Heart right ventricle (tissue), 16 donors: ENCODE measurements at regions not wholly inside any gene's neighbourhood (a gene's known extent, or its start where the extent isn't known, plus 50 kb on each side); places are given as distances from the start of the nearest gene placed in this dataset.

ENCODE experiments used
- ATAC-seq, 8 donors: fragments of 200-7000 bp; cut with Tn5 transposase; one replicate each; pipeline ENCODE4 v1.9.1; 2020; ENCODE audit warnings: mild to moderate bottlenecking in 8 of 8, moderate library complexity in 8 of 8, moderate number of reproducible peaks in 1 of 8
- DNase-seq, 2 donors: peaks; one replicate each; pipeline ENCODE4 v3.0.0-alpha.2; 2020
- H3K27ac ChIP-seq, 10 donors: fragments of 200-600 bp; sonication (generic) in 2 of 10; one replicate each; pipeline versions ENCODE4 v1.5.0 to v1.8.0; 2020 to 2022; ENCODE audit warnings: mild to moderate bottlenecking in 3 of 10
- H3K27me3 ChIP-seq, 7 donors: fragments of 200-600 bp; one replicate each; pipeline ENCODE4 v1.8.0; 2021 to 2022; ENCODE audit warnings: mild to moderate bottlenecking in 2 of 7
- H3K36me3 ChIP-seq, 9 donors: fragments of 200-600 bp; sonication (generic) in 1 of 9; one replicate each; pipeline versions ENCODE4 v1.5.0 to v1.8.0; 2020 to 2022; ENCODE audit warnings: mild to moderate bottlenecking in 2 of 9
- H3K4me1 ChIP-seq, 9 donors: fragments of 200-600 bp; sonication (generic) in 1 of 9; one replicate each; pipeline versions ENCODE4 v1.5.0 to v1.8.0; 2020 to 2022; ENCODE audit warnings: mild to moderate bottlenecking in 4 of 9
- H3K4me3 ChIP-seq, 10 donors: fragments of 200-600 bp; sonication (generic) in 2 of 10; one replicate each; pipeline versions ENCODE4 v1.5.0 to v1.8.0; 2020 to 2022; ENCODE audit warnings: mild to moderate bottlenecking in 7 of 10, moderate library complexity in 2 of 10
- H3K9me3 ChIP-seq, 11 donors: fragments of 200-600 bp in 10 of 11; sonication (generic) in 2 of 11; one replicate each; pipeline versions ENCODE4 v1.5.0 to v1.8.0; 2013 to 2022; ENCODE audit warnings: mild to moderate bottlenecking in 2 of 11, control low read depth in 1 of 11, moderate library complexity in 1 of 11
- CTCF ChIP-seq, 9 donors: fragments of 200-600 bp; sonication (generic) in 2 of 9; IDR thresholded peaks; one replicate each; pipeline versions ENCODE4 v1.5.0 to v1.8.0; 2021 to 2022; ENCODE audit warnings: antibody characterized with exemption in 9 of 9, mild to moderate bottlenecking in 5 of 9, moderate library complexity in 1 of 9
- WGBS, 2 donors: extraction: QIAGEN DNeasy Blood & Tissue Kit; methylation state at CpG; one replicate each; pipeline ENCODE4 v1.1.7; 2013; ENCODE audit warnings: inconsistent platforms in 1 of 2; 5-methylcytosine and 5-hydroxymethylcytosine counted together
- intact Hi-C, 10 donors: fragments of 100-400 bp; cut with DNase I; formaldehyde crosslinking; loops; one replicate each; pipeline versions ENCODE4 v1.11.1 to v1.14.2; 2022
- donor health status: Arrhythmogenic right ventricular cardiomyopathy.
- donor health status: ischemic (EF 13 %, LVEDD 7.1; RV severe dilation, severe dysfunction).
- donor health status: healthy with polysubstance abuse.
- donor health status: DM: no; HTN: yes; CAD: no.
- donor health status: DM: no; HTN: no; CAD: no.
- donor health status: ischemic (EF 25% LVEDD 6.9; RV normal size, moderate dysfunction).
- donor health status: ischemic (EF 25% LVEDD 5.7; RV mildly dilated, moderate dysfunction).
- donor health status: healthy.
- donor health status: DM: yes; HTN: yes; CAD: no.
- donor health status: Ischemic cardiomyopathy.
- donor health status: ischemic (EF 35%, LVEDD 5.7; RV mildly dilated, moderate dysfunction).
- donor health status: nonischemic (EF 11% LVEDD 7.7; RV severe dilation, severe dysfunction).
- donor health status: DM: yes; HTN: yes; CAD: no.
- donor health status: PGD.
- donor health status: ischemic (EF 29% LVEDD 5.4; RV normal size, mild dysfunction).
- donor health status: nonischemic (EF 23%, LVEDD 6.1; RV moderate dilation, normal function).

- H3K27me3 ChIP-seq: no peaks in the 10 kb centered on the region
- H3K4me3 ChIP-seq: no peak overlapping the region
- DNase-seq (no peak), ATAC-seq (peak in 3 of 8 donors; percentile 32 to 65 (median 53))
- H3K4me1 ChIP-seq: peaks cover 0 to 7% (median 0%) of the 10 kb centered on the region in 9 donors
- no peaks in the 10 kb centered on the region for H3K9me3 ChIP-seq
- no peak for TF ChIP-seq CTCF (IDR thresholded peaks at IDR 0.05)
- H3K27ac ChIP-seq: no peak overlapping the region
- 69 to 70% methylated on average over 5 of the region's 5 CpGs for WGBS, 2 donors
- intact Hi-C loops: no loop called here
- no peaks in the 10 kb centered on the region for H3K36me3 ChIP-seq
Measured at GRCh38 chr15:27692438-27692837, 406.7 kb downstream of the OCA2 start.

GRCh38 chr15:27690290-27690689, 408.8 kb downstream of the OCA2 start:
- no peaks in the 10 kb centered on the region for H3K9me3 ChIP-seq
- no peaks in the 10 kb centered on the region for H3K27me3 ChIP-seq
- H3K36me3 ChIP-seq: no peaks in the 10 kb centered on the region
- DNase-seq: no peak
- TF ChIP-seq CTCF (IDR thresholded peaks at IDR 0.05): no peak
- intact Hi-C loops: no loop called here
- peaks cover 0 to 7% (median 0%) of the 10 kb centered on the region in 9 donors for H3K4me1 ChIP-seq
- no peak overlapping the region for H3K27ac ChIP-seq
- no peak for ATAC-seq
- 65 to 81% methylated on average over 5 of the region's 5 CpGs for WGBS, 2 donors
- no peak overlapping the region for H3K4me3 ChIP-seq

GRCh38 chr15:27686971-27687370, 412.1 kb downstream of the OCA2 start:
- Histone ChIP-seq H3K27me3 (no peaks in the 10 kb centered on the region), H3K9me3 (no peaks in the 10 kb centered on the region), H3K4me1 (no peaks in the 10 kb centered on the region), H3K4me3 (no peak overlapping the region), H3K36me3 (no peaks in the 10 kb centered on the region), H3K27ac (no peak overlapping the region)
- intact Hi-C loops: loop anchor here in 1 of 10 donors (5.0 kb wide), 1 partner anchor 955 kb away; no protein-coding TSS in a partner anchor
- DNase-seq: no peak
- ATAC-seq: no peak
- TF ChIP-seq CTCF (IDR thresholded peaks at IDR 0.05): no peak
- 86 to 95% methylated on average over 7 of the region's 7 CpGs for WGBS, 2 donors

GRCh38 chr15:27686369-27686768, 412.7 kb downstream of the OCA2 start:
- WGBS, 2 donors: 63 to 64% methylated on average over 3 of the region's 3 CpGs
- H3K4me1 ChIP-seq: no peaks in the 10 kb centered on the region
- H3K36me3 ChIP-seq: no peaks in the 10 kb centered on the region
- H3K4me3 ChIP-seq: no peak overlapping the region
- DNase-seq: no peak
- no peak for ATAC-seq
- H3K27me3 ChIP-seq: no peaks in the 10 kb centered on the region
- H3K27ac ChIP-seq: no peak overlapping the region
- TF ChIP-seq CTCF (IDR thresholded peaks at IDR 0.05): no peak
- no peaks in the 10 kb centered on the region for H3K9me3 ChIP-seq
- intact Hi-C loops: loop anchor here in 1 of 10 donors (5.0 kb wide), 1 partner anchor 954 kb away; no protein-coding TSS in a partner anchor
